ENCODE measurements at regions not wholly inside any gene's neighbourhood (a gene's known extent, or its start where the extent isn't known, plus 50 kb on each side); places are given as distances from the start of the nearest gene placed in this dataset.

DNA sequence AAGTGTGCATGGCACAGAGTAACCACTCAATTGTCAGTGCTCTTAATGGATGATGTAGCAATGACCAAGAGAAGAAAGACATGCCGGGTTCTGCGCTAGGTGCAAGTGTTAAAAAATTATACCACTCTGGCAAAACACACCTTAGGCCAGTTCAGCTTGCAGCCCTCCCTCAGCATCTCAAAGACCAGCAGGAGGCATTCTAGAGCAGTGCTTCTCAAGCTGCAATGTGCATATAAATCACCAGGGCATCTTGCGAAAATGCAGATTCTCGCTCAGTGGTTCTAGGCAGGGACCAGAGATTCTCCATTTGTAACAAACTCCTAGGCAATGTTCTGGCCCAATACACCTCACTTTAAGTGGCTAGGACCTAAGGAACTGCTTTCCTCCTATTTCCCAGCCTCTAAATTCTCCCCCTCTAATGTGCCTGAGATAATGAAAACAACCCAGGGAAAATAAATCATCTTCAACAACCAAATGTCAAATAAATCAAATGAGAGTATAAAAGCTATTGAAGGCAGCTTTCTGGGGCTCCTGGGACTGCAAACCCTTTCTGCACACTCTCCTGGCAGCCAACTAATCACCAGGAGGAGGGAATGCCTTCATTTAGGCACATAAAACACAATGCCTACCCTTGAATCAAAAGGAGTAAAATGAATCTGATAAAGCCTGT lies 337.2 kb upstream of the API5 start:
- TF ChIP-seq, protein P1, sequence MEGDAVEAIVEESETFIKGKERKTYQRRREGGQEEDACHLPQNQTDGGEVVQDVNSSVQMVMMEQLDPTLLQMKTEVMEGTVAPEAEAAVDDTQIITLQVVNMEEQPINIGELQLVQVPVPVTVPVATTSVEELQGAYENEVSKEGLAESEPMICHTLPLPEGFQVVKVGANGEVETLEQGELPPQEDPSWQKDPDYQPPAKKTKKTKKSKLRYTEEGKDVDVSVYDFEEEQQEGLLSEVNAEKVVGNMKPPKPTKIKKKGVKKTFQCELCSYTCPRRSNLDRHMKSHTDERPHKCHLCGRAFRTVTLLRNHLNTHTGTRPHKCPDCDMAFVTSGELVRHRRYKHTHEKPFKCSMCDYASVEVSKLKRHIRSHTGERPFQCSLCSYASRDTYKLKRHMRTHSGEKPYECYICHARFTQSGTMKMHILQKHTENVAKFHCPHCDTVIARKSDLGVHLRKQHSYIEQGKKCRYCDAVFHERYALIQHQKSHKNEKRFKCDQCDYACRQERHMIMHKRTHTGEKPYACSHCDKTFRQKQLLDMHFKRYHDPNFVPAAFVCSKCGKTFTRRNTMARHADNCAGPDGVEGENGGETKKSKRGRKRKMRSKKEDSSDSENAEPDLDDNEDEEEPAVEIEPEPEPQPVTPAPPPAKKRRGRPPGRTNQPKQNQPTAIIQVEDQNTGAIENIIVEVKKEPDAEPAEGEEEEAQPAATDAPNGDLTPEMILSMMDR (conservative IDR thresholded peaks at IDR 0.05 in 1 of 2, IDR thresholded peaks at IDR 0.05 in 1 of 2; ENCODE audit: low read depth in 1 of 2, low read length in 2 of 2), result no peak
- TF ChIP-seq EZH2 (IDR thresholded peaks at IDR 0.05; ENCODE audit: low read length, missing control alignments), result no peak
